ENCODE measurements at regions not wholly inside any gene's neighbourhood (a gene's known extent, or its start where the extent isn't known, plus 50 kb on each side); places are given as distances from the start of the nearest gene placed in this dataset.
"Not testable (repeated sequence)": the region's sequence is repeated elsewhere in the genome, so short reads cannot be mapped to it uniquely, and the experiment has no call there.

GRCh38 chr3:87436781-87437543 lies 160.6 kb upstream of the POU1F1 start:
- no peak overlapping the region for H3K4me3 ChIP-seq (ENCODE audit: low read depth, low read length)
- DNase-seq (ENCODE audit: low read depth) (peak; percentile 57), FAIRE-seq (no peak)
- TF ChIP-seq CTCF (IDR thresholded peaks at IDR 0.05; ENCODE audit: insufficient read depth, low read length, severe bottlenecking): no peak
- no peaks in the 10 kb centered on the region for H3K36me3 ChIP-seq (ENCODE audit: control insufficient read depth, insufficient read depth, low read length)
- H3K27me3 ChIP-seq (ENCODE audit: control insufficient read depth, insufficient read depth, low read length): no peaks in the 10 kb centered on the region

GRCh38 chr3:87435926-87436620 lies 159.7 kb upstream of the POU1F1 start:
- no peak for FAIRE-seq
- no peak for TF ChIP-seq CTCF (IDR thresholded peaks at IDR 0.05; ENCODE audit: insufficient read depth, low read length, severe bottlenecking)
- DNase-seq (ENCODE audit: low read depth): no peak
- no peaks in the 10 kb centered on the region for H3K36me3 ChIP-seq (ENCODE audit: control insufficient read depth, insufficient read depth, low read length)
- H3K4me3 ChIP-seq (ENCODE audit: low read depth, low read length): no peak overlapping the region
- no peaks in the 10 kb centered on the region for H3K27me3 ChIP-seq (ENCODE audit: control insufficient read depth, insufficient read depth, low read length)

- FAIRE-seq; H3K36me3 ChIP-seq (ENCODE audit: control insufficient read depth, insufficient read depth, low read length); H3K4me3 ChIP-seq (ENCODE audit: low read depth, low read length); H3K27me3 ChIP-seq (ENCODE audit: control insufficient read depth, insufficient read depth, low read length): not testable (repeated sequence)
- peak; percentile 80 for DNase-seq (ENCODE audit: low read depth)
These were observed 157.1 kb upstream of the POU1F1 start for GRCh38 chr3:87433445-87433844.

- H3K27me3 ChIP-seq (ENCODE audit: control insufficient read depth, insufficient read depth, low read length): no peaks in the 10 kb centered on the region
- FAIRE-seq (no peak), DNase-seq (ENCODE audit: low read depth) (peak; percentile 54)
- no peak for TF ChIP-seq CTCF (IDR thresholded peaks at IDR 0.05; ENCODE audit: insufficient read depth, low read length, severe bottlenecking)
- H3K4me3 ChIP-seq (ENCODE audit: low read depth, low read length): no peak overlapping the region
- H3K36me3 ChIP-seq (ENCODE audit: control insufficient read depth, insufficient read depth, low read length): no peaks in the 10 kb centered on the region
These were observed 150.5 kb upstream of the POU1F1 start for GRCh38 chr3:87426918-87427317.

- no peak for TF ChIP-seq CTCF (IDR thresholded peaks at IDR 0.05; ENCODE audit: insufficient read depth, low read length, severe bottlenecking)
- DNase-seq (ENCODE audit: low read depth) (no peak), FAIRE-seq (no peak)
- H3K36me3 ChIP-seq (ENCODE audit: control insufficient read depth, insufficient read depth, low read length): no peaks in the 10 kb centered on the region
- no peak overlapping the region for H3K4me3 ChIP-seq (ENCODE audit: low read depth, low read length)
- no peaks in the 10 kb centered on the region for H3K27me3 ChIP-seq (ENCODE audit: control insufficient read depth, insufficient read depth, low read length)
These were observed 148.7 kb upstream of the POU1F1 start for GRCh38 chr3:87425056-87425455.

- no peak for FAIRE-seq
- no peak for DNase-seq (ENCODE audit: low read depth)
- Histone ChIP-seq H3K27me3 (ENCODE audit: control insufficient read depth, insufficient read depth, low read length) (no peaks in the 10 kb centered on the region), H3K36me3 (ENCODE audit: control insufficient read depth, insufficient read depth, low read length) (no peaks in the 10 kb centered on the region), H3K4me3 (ENCODE audit: low read depth, low read length) (no peak overlapping the region)
- TF ChIP-seq CTCF (IDR thresholded peaks at IDR 0.05; ENCODE audit: insufficient read depth, low read length, severe bottlenecking): no peak
These were observed 147.0 kb upstream of the POU1F1 start for GRCh38 chr3:87423336-87423735.

All from bronchial epithelial cell (primary cell).